PC-3 (cell line): ENCODE measurements at regions not wholly inside any gene's neighbourhood (a gene's known extent, or its start where the extent isn't known, plus 50 kb on each side); places are given as distances from the start of the nearest gene placed in this dataset.

Experiments
- ATAC-seq: fragments of 200-7000 bp; cut with Tn5 transposase; 2 replicates; pipeline ENCODE4 v1.9.1; 2020; ENCODE audit warnings: mild to moderate bottlenecking, moderate library complexity
- BruUV-seq: library from RNA; stranded (reverse); fragments of 400-500 nt; replicated peaks from 2 replicates; lab custom pipeline; 2021; lab: Mats Ljungman, UMichigan
- CTCF ChIA-PET: fragments of 300-600 bp; sonication (Branson Sonifier 250); formaldehyde crosslinking; loops from one replicate; lab custom pipeline; 2022; ENCODE audit warnings: antibody characterized with exemption; lab: Charles Lee
- POLR2A ChIA-PET: fragments of 300-600 bp; sonication (Branson Sonifier 250); formaldehyde crosslinking; loops from one replicate; lab custom pipeline; 2022; ENCODE audit warnings: antibody characterized with exemption; ENCODE audit not compliant: unreplicated experiment; lab: Charles Lee
- DNase-seq: peaks from one replicate; pipeline ENCODE4 v3.0.0-alpha.2; 2015
- H2AFZ ChIP-seq: fragments of 300-600 bp; sonication (generic); 2 replicates; pipeline ENCODE4 v1.6.0; 2016; ENCODE audit warnings: antibody characterized with exemption, low read length
- H3F3A ChIP-seq: fragments of 300-600 bp; sonication (generic); one replicate; pipeline ENCODE4 v1.6.0; 2017; ENCODE audit warnings: antibody characterized with exemption, low read length, control low read depth, mild to moderate bottlenecking; ENCODE audit not compliant: unreplicated experiment
- H3K27ac ChIP-seq: fragments of 300-600 bp; sonication (generic); 2 replicates; pipeline ENCODE4 v1.5.1; 2016; ENCODE audit warnings: mild to moderate bottlenecking, low read length
- H3K27me3 ChIP-seq: fragments of 300-600 bp; sonication (generic); 2 replicates; pipeline ENCODE4 v1.6.1; 2016; ENCODE audit warnings: low read length, mixed read lengths
- H3K36me3 ChIP-seq: fragments of 300-600 bp; sonication (generic); 2 replicates; pipeline ENCODE4 v1.6.1; 2016; ENCODE audit warnings: low read depth, mixed run types, low read length, mixed read lengths
- H3K4me1 ChIP-seq: fragments of 300-600 bp; sonication (generic); 2 replicates; pipeline ENCODE4 v1.5.1; 2016; ENCODE audit warnings: low read length; ENCODE audit not compliant: insufficient read depth
- H3K4me2 ChIP-seq: fragments of 300-600 bp; sonication (generic); 2 replicates; pipeline ENCODE4 v1.6.0; 2016; ENCODE audit warnings: low read length
- H3K4me3 ChIP-seq: fragments of 300-600 bp; sonication (generic); 2 replicates; pipeline ENCODE4 v1.5.1; 2016; ENCODE audit warnings: mild to moderate bottlenecking, low read length, mixed read lengths
- H3K79me2 ChIP-seq: fragments of 300-600 bp; sonication (generic); 2 replicates; pipeline ENCODE4 v1.6.1; 2017; ENCODE audit warnings: low read length, mixed read lengths
- H3K9ac ChIP-seq: fragments of 300-600 bp; sonication (generic); 2 replicates; pipeline ENCODE4 v1.6.0; 2016; ENCODE audit warnings: mild to moderate bottlenecking, low read length
- H3K9me2 ChIP-seq: fragments of 300-600 bp; sonication (generic); replicated peaks from 2 replicates; pipeline ENCODE4 v1.6.1; 2016; ENCODE audit warnings: mixed run types, low read length, mixed read lengths
- H3K9me3 ChIP-seq: fragments of 300-600 bp; sonication (generic); 2 replicates; pipeline ENCODE4 v1.6.1; 2016; ENCODE audit warnings: low read length, mixed read lengths
- H4K20me1 ChIP-seq: fragments of 300-600 bp; sonication (generic); 2 replicates; pipeline ENCODE4 v1.6.1; 2016; ENCODE audit warnings: low read length, mixed read lengths
- CTCF ChIP-seq: fragments of 300-600 bp; sonication (generic); conservative IDR thresholded peaks from 2 replicates; pipeline ENCODE4 v1.5.1; 2017; ENCODE audit warnings: antibody characterized with exemption, low read depth, mild to moderate bottlenecking, low read length
- EZH2 ChIP-seq: fragments of 300-600 bp; sonication (generic); IDR thresholded peaks from one replicate; pipeline ENCODE4 v1.6.1; 2017; ENCODE audit warnings: antibody characterized with exemption, mild to moderate bottlenecking, low read length; ENCODE audit not compliant: unreplicated experiment
- EZH2phosphoT487 ChIP-seq: fragments of 300-600 bp; sonication (generic); IDR thresholded peaks from 2 replicates; pipeline ENCODE4 v1.6.1; 2018; ENCODE audit warnings: mild to moderate bottlenecking, antibody characterized with exemption, low read length, borderline replicate concordance
- intact Hi-C: fragments of 100-400 bp; cut with micrococcal nuclease; formaldehyde crosslinking; loops from 2 replicates; pipeline ENCODE4 v1.9.0; 2023

GRCh38 chr3:159443266-159443665, 545.4 kb upstream of the IL12A start:
- H3K27ac ChIP-seq: no peak overlapping the region
- no peak for TF ChIP-seq EZH2phosphoT487
- no peak for TF ChIP-seq EZH2
- TF ChIP-seq CTCF: no peak
- no peaks in the 10 kb centered on the region for H3K36me3 ChIP-seq
- H3K9me2 ChIP-seq: no peaks in the 10 kb centered on the region
- ATAC-seq: no peak
- no peaks in the 10 kb centered on the region for H3K27me3 ChIP-seq
- POLR2A ChIA-PET: no interaction called here
- intact Hi-C loops: no loop called here
- DNase-seq: no peak
- no peaks in the 10 kb centered on the region for H4K20me1 ChIP-seq
- H3K9ac ChIP-seq: no peak overlapping the region
- H3K4me1 ChIP-seq: no peaks in the 10 kb centered on the region
- H3K79me2 ChIP-seq: no peaks in the 10 kb centered on the region
- H2AFZ ChIP-seq: no peak overlapping the region
- H3F3A ChIP-seq: no peaks in the 10 kb centered on the region
- CTCF ChIA-PET: no interaction called here
- H3K4me2 ChIP-seq: no peak overlapping the region
- no peaks in the 10 kb centered on the region for H3K9me3 ChIP-seq
- BruUV-seq: no TSS peak
- H3K4me3 ChIP-seq: no peak overlapping the region

DNA sequence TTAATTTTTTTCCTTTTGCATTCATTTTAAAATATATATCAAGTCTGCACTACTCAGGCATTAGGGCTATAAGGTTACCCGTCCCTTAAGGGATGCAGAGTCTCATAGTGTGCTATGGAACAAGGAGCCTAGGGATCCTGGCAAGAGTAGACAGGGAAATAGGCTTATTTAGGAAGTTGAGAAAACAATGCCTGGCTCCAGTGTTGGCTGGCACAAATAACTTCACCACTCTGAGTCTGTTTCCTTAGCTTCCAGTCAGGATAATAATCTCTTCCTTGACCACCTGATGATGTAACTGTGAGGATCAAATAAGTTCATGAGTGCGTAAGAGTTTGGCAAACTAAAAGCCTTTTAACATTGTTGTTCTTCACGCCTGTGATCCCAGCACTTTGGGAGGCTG, 540.8 kb upstream of the IL12A start:
- ChIA-PET CTCF (no interaction called here), POLR2A (no interaction called here)
- no peaks in the 10 kb centered on the region for H3K9me2 ChIP-seq
- no TSS peak for BruUV-seq
- no peaks in the 10 kb centered on the region for H3F3A ChIP-seq
- H3K79me2 ChIP-seq: no peaks in the 10 kb centered on the region
- H3K4me2 ChIP-seq: no peak overlapping the region
- no peak overlapping the region for H2AFZ ChIP-seq
- H3K27me3 ChIP-seq: no peaks in the 10 kb centered on the region
- H4K20me1 ChIP-seq: no peaks in the 10 kb centered on the region
- no peak for ATAC-seq
- H3K9ac ChIP-seq: no peak overlapping the region
- intact Hi-C loops: no loop called here
- TF ChIP-seq CTCF (no peak), EZH2 (no peak), EZH2phosphoT487 (no peak)
- peaks cover 11% of the 10 kb centered on the region for H3K4me1 ChIP-seq
- no peaks in the 10 kb centered on the region for H3K36me3 ChIP-seq
- no peak for DNase-seq
- no peak overlapping the region for H3K4me3 ChIP-seq
- no peak overlapping the region for H3K27ac ChIP-seq
- H3K9me3 ChIP-seq: no peaks in the 10 kb centered on the region

GRCh38 chr3:159448902-159449301, 539.7 kb upstream of the IL12A start:
- H3K79me2 ChIP-seq: no peaks in the 10 kb centered on the region
- H3K9me3 ChIP-seq: no peaks in the 10 kb centered on the region
- no peak overlapping the region for H2AFZ ChIP-seq
- no peak for DNase-seq
- intact Hi-C loops: no loop called here
- no peak overlapping the region for H3K27ac ChIP-seq
- BruUV-seq: no TSS peak
- no peaks in the 10 kb centered on the region for H3K36me3 ChIP-seq
- no peak overlapping the region for H3K4me3 ChIP-seq
- peaks cover 11% of the 10 kb centered on the region for H3K4me1 ChIP-seq
- ATAC-seq: no peak
- ChIA-PET POLR2A (no interaction called here), CTCF (no interaction called here)
- no peaks in the 10 kb centered on the region for H3F3A ChIP-seq
- H3K27me3 ChIP-seq: no peaks in the 10 kb centered on the region
- H3K9ac ChIP-seq: no peak overlapping the region
- no peaks in the 10 kb centered on the region for H4K20me1 ChIP-seq
- H3K4me2 ChIP-seq: no peak overlapping the region
- TF ChIP-seq EZH2 (no peak), CTCF (no peak), EZH2phosphoT487 (no peak)
- no peaks in the 10 kb centered on the region for H3K9me2 ChIP-seq
